Upper lobe of left lung (tissue), 6 donors: ENCODE measurements at regions not wholly inside any gene's neighbourhood (a gene's known extent, or its start where the extent isn't known, plus 50 kb on each side); places are given as distances from the start of the nearest gene placed in this dataset.
A peak's percentile ranks its signal among the peaks of the same experiment; 100 is the strongest.

Source experiments
- ATAC-seq, 2 donors: fragments of 200-7000 bp; cut with Tn5 transposase; one replicate each; pipeline ENCODE4 v1.9.1; 2022; ENCODE audit warnings: mild to moderate bottlenecking in 2 of 2, moderate library complexity in 2 of 2; ENCODE audit not compliant: low FRiP score in 2 of 2
- DNase-seq, 2 donors: peaks; one replicate each; pipeline ENCODE4 v3.0.0-alpha.2; 2019 to 2020
- H3K27ac ChIP-seq, 4 donors: fragments of 200-600 bp; sonication (generic); one replicate each; pipeline ENCODE4 v1.5.1; 2016 to 2019
- H3K27me3 ChIP-seq, 4 donors: fragments of 200-600 bp; sonication (generic); one replicate each; pipeline ENCODE4 v1.5.1; 2017 to 2019
- H3K36me3 ChIP-seq, 4 donors: fragments of 200-600 bp; sonication (generic); one replicate each; pipeline ENCODE4 v1.5.1; 2016 to 2019
- H3K4me1 ChIP-seq, 4 donors: fragments of 200-600 bp; sonication (generic); one replicate each; pipeline ENCODE4 v1.5.1; 2018 to 2019
- H3K4me3 ChIP-seq, 4 donors: fragments of 200-600 bp; sonication (generic); one replicate each; pipeline ENCODE4 v1.5.1; 2017 to 2019; ENCODE audit warnings: mild to moderate bottlenecking in 2 of 4, moderate library complexity in 1 of 4
- H3K9me3 ChIP-seq, 4 donors: fragments of 200-600 bp; sonication (generic); one replicate each; pipeline ENCODE4 v1.5.1; 2018 to 2019
- EP300 ChIP-seq, 4 donors: sonication (generic); formaldehyde crosslinking; IDR thresholded peaks; one replicate each; pipeline ENCODE4 v1.5.1; 2017; ENCODE audit warnings: antibody characterized with exemption in 4 of 4, control low read depth in 2 of 4
- POLR2A ChIP-seq, 4 donors: fragments of 450-650 bp; IDR thresholded peaks; one replicate each; pipeline ENCODE4 v1.5.1; 2016 to 2017; ENCODE audit warnings: antibody characterized with exemption in 4 of 4, mild to moderate bottlenecking in 2 of 4
- POLR2AphosphoS5 ChIP-seq, 2 donors: sonication (generic); formaldehyde crosslinking; IDR thresholded peaks; one replicate each; pipeline ENCODE4 v1.5.1; 2017; ENCODE audit warnings: antibody characterized with exemption in 2 of 2
- WGBS, 2 donors: methylation state at CpG; one replicate each; pipeline ENCODE4 v1.1.5; 2017 to 2018; 5-methylcytosine and 5-hydroxymethylcytosine counted together
- TF ChIP-seq, protein P1 (sequence below), 6 experiments: fragments of 450-650 bp in 4 of 6; fragments of 200-600 bp in 2 of 6; sonication (generic) in 2 of 6; IDR thresholded peaks; one replicate each; pipeline ENCODE4 v1.5.1; 2016 to 2019; ENCODE audit warnings: antibody characterized with exemption in 6 of 6
- donor health status: DM: no; HTN: no; CAD: no; lungs with moderate emphysema.
- donor health status: DM: no; HTN: yes; CAD: no; lungs with severe emphysema.

GRCh38 chr1:47555841-47556560 lies 118.2 kb downstream of the FOXD2 start:
- no peak overlapping the region for H3K27ac ChIP-seq
- TF ChIP-seq, protein P1, sequence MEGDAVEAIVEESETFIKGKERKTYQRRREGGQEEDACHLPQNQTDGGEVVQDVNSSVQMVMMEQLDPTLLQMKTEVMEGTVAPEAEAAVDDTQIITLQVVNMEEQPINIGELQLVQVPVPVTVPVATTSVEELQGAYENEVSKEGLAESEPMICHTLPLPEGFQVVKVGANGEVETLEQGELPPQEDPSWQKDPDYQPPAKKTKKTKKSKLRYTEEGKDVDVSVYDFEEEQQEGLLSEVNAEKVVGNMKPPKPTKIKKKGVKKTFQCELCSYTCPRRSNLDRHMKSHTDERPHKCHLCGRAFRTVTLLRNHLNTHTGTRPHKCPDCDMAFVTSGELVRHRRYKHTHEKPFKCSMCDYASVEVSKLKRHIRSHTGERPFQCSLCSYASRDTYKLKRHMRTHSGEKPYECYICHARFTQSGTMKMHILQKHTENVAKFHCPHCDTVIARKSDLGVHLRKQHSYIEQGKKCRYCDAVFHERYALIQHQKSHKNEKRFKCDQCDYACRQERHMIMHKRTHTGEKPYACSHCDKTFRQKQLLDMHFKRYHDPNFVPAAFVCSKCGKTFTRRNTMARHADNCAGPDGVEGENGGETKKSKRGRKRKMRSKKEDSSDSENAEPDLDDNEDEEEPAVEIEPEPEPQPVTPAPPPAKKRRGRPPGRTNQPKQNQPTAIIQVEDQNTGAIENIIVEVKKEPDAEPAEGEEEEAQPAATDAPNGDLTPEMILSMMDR (IDR thresholded peaks at IDR 0.05): no peak
- no peak for TF ChIP-seq EP300 (IDR thresholded peaks at IDR 0.05)
- TF ChIP-seq POLR2AphosphoS5 (IDR thresholded peaks at IDR 0.05): no peak
- no peak for TF ChIP-seq POLR2A (IDR thresholded peaks at IDR 0.05)
- no peak overlapping the region for H3K4me3 ChIP-seq
- 67 to 69% methylated on average over 15 to 23 of the region's 24 CpGs for WGBS, 2 donors
- H3K27me3 ChIP-seq: no peaks in the 10 kb centered on the region
- no peaks in the 10 kb centered on the region for H3K36me3 ChIP-seq
- peaks cover 0 to 22% (median 12%) of the 10 kb centered on the region in 4 donors for H3K4me1 ChIP-seq
- H3K9me3 ChIP-seq: no peaks in the 10 kb centered on the region
- ATAC-seq (no peak), DNase-seq (peak in 1 of 2 donors; percentile 56)

GRCh38 chr1:47557066-47557465 lies 119.2 kb downstream of the FOXD2 start:
- no peak for DNase-seq
- no peak for ATAC-seq
- peaks cover 0 to 22% (median 12%) of the 10 kb centered on the region in 4 donors for H3K4me1 ChIP-seq
- TF ChIP-seq POLR2AphosphoS5 (IDR thresholded peaks at IDR 0.05) (no peak), EP300 (IDR thresholded peaks at IDR 0.05) (no peak), POLR2A (IDR thresholded peaks at IDR 0.05) (no peak)
- TF ChIP-seq, protein P1 (IDR thresholded peaks at IDR 0.05): no peak
- H3K27ac ChIP-seq: no peak overlapping the region
- no peak overlapping the region for H3K4me3 ChIP-seq
- H3K36me3 ChIP-seq: no peaks in the 10 kb centered on the region
- 66 to 69% methylated on average over 4 of the region's 4 CpGs for WGBS, 2 donors
- H3K27me3 ChIP-seq: no peaks in the 10 kb centered on the region
- H3K9me3 ChIP-seq: no peaks in the 10 kb centered on the region

DNA sequence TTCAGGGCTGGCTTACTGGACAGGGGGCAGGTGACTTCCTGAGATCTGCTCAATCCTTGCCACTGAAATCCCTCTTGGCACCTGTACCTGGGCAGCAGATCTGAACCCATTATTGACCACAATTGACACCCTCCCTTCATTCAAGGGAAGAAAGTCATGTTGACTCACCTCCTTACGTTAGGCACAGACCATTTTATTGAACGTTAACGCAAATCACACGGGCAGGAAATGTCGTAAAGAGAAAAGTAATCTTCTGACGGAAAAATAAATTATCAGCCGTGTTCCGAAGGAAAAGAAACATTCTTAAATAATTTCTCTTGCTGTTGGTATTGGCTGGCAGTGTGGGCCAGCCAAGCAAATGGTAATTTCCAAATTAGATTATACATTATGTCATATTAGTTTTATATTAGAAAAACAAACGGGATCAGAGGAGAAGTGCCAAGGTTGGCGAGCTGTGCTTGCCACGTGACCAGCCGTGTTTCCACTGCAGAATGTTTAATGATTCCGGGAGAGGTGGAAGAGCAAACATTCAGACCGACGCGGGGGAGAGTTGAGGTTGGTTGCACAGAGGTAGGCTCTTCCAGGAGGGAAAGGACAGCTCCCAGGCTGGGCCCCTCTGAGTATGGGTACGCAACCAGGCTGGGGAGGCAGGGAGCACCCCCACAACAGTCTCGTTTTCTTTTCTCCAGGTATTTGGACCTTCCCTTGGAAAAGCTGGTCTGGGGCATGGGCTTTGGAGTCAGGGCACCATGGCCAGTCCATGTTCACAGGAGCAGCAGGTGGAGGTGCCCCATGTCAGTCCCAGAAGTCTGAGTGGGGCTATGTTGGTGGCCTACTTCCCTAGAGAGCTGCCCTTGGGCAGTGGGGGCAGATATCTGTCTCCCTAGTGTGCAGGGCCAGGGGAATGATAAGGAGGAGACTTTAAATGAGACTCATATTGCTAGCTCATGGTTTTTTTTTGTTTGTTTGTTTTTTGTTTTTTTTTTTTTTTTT lies 121.1 kb downstream of the FOXD2 start:
- no peaks in the 10 kb centered on the region for H3K9me3 ChIP-seq
- peaks cover 0 to 22% (median 14%) of the 10 kb centered on the region in 4 donors for H3K4me1 ChIP-seq
- H3K36me3 ChIP-seq: no peaks in the 10 kb centered on the region
- DNase-seq (peak in 1 of 2 donors; percentile 60), ATAC-seq (peak; percentile 18 to 61)
- H3K27ac ChIP-seq: peak overlapping the region in 3 of 4 donors; percentile 35 to 40 (median 39)
- H3K27me3 ChIP-seq: no peaks in the 10 kb centered on the region
- peak overlapping the region in 1 of 4 donors; percentile 5 for H3K4me3 ChIP-seq
- peak in 1 of 4 donors; percentile 33 for TF ChIP-seq POLR2A (IDR thresholded peaks at IDR 0.05)
- TF ChIP-seq, protein P1 (IDR thresholded peaks at IDR 0.05): no peak
- no peak for TF ChIP-seq POLR2AphosphoS5 (IDR thresholded peaks at IDR 0.05)
- TF ChIP-seq EP300 (IDR thresholded peaks at IDR 0.05): no peak
- WGBS, 2 donors: 50 to 63% methylated on average over 18 of the region's 18 CpGs

- Histone ChIP-seq H3K4me1 (peaks cover 0 to 27% (median 20%) of the 10 kb centered on the region in 4 donors), H3K9me3 (no peaks in the 10 kb centered on the region), H3K4me3 (no peak overlapping the region), H3K27me3 (no peaks in the 10 kb centered on the region), H3K36me3 (no peaks in the 10 kb centered on the region), H3K27ac (no peak overlapping the region)
- no peak for DNase-seq
- no peak for ATAC-seq
- WGBS, 2 donors: 63 to 72% methylated on average over 7 of the region's 7 CpGs
- TF ChIP-seq, protein P1 (IDR thresholded peaks at IDR 0.05): no peak
- TF ChIP-seq POLR2AphosphoS5 (IDR thresholded peaks at IDR 0.05) (no peak), POLR2A (IDR thresholded peaks at IDR 0.05) (no peak), EP300 (IDR thresholded peaks at IDR 0.05) (no peak)
Observed at GRCh38 chr1:47559944-47560695, 122.3 kb downstream of the FOXD2 start.
